H4 (cell line): ENCODE measurements at regions not wholly inside any gene's neighbourhood (a gene's known extent, or its start where the extent isn't known, plus 50 kb on each side); places are given as distances from the start of the nearest gene placed in this dataset.

ENCODE experiments used
- DNase-seq: peaks from one replicate; pipeline ENCODE4 v3.0.0-alpha.2; 2015; ENCODE audit warnings: low spot score

GRCh38 chr2:510839-511238 lies 166.4 kb downstream of the TMEM18 start:
- DNase-seq: no peak

- DNase-seq: no peak
Observed at GRCh38 chr2:509888-510287, 167.3 kb downstream of the TMEM18 start.

GRCh38 chr2:508121-508520 lies 169.1 kb downstream of the TMEM18 start:
- no peak for DNase-seq

GRCh38 chr2:506866-507265 lies 170.3 kb downstream of the TMEM18 start:
- no peak for DNase-seq

GRCh38 chr2:506451-506850 lies 170.8 kb downstream of the TMEM18 start:
- no peak for DNase-seq

DNA sequence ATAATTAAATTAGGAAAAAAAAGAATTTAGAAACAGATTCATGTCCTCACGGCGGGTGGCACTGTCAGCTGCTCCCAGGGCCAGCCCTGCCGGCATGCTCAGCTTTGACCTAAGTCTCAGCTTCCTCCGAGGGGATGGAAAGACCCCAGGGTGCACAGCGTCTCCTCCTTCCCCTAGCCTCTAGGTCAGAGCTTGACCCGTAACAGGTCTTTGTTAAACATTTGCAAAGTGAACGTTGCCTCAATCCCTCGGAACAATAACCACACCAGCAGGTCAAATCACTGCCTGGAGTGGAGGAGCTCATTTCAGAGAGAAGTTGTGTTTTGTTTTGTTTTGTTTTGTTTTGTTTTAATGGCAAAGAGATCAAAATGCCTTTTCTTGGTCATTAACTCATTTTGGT lies 171.3 kb downstream of the TMEM18 start:
- no peak for DNase-seq

DNA sequence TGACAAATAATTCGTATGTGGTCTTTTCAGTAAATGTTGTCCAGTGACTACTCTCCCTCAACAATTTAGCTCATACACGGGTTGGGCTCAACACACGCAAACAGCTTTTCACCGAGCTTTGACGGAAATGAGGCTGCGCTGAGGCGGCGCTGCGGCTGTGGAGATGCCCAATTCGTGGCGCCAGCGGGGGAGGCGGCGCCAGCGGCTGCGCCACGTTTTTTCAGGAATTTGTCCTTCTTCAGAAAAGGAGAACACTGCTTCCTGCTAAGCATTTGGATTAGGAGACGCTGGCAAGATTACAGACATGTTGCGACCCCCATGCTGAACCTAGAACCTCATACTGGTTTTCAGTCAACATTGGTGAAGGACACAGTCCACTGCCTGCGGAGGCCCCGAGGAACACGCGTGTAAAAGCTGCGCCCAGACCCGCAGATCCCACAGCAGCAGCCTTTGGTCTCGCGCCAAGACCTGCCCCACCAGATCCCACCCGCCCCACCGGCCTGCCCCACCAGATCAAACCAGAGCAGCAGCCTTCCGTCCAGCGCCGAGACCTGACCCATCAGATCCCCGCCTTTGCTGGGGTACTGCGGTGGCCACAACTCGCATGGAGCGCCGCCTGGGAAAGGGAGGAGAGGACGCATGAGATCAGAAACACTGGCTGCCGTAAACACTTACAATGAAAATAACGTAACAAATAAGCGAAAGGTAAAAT lies 173.8 kb downstream of the TMEM18 start:
- DNase-seq: no peak

DNA sequence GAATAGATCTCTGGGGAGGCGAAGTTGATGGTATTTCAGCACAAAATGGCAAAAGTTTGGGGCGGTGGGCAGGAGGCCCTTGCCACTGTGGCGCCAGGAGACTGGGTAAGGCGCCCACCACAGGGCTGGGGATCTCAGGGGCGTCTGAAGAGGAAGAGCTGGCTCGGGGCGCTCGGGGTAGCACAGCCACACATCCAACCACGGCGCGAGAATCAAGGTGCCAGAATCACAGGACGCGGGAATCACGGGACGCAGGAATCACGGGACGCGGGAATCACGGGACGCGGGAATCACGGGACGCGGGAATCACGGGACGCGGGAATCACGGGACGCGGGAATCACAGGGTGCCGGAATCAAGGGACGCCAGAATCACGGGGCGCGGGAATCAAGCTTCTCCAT lies 174.4 kb downstream of the TMEM18 start:
- DNase-seq: no peak

GRCh38 chr2:501667-502066 lies 175.5 kb downstream of the TMEM18 start:
- DNase-seq: no peak

GRCh38 chr2:501130-501529 lies 176.1 kb downstream of the TMEM18 start:
- DNase-seq: no peak

- no peak for DNase-seq
Observed at GRCh38 chr2:499726-500125, 177.5 kb downstream of the TMEM18 start.

DNA sequence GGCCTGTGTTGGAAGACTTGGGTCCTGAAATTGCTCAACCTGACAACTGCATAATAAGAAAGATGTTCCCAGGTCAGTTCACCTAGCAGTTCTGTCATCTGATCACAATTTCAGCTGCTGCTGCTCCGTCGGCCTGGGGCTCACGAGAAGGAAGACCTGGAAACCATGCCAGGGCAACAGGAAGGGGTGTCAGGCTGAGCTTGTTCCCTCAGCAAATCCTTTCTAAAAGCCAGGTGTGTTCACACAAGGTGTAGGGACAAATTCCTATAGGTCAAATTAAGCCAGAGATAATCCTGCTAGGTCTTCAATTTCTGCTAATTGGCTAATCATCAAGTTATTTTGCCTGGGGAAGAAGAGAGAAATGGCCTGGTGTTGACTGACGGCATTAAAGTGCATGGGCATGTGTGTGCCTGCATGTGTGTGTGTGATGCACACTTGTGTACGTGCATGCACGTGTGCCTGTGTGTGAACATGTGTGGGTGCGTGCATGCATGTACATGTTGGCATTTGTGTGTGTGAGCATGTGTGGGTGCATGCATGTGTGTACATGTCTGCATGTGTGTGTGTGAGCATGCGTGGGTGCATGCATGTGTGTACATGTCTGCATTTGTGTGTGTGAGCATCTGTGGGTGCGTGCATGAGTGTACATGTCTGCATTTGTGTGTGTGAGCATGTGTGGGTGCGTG lies 178.6 kb downstream of the TMEM18 start:
- DNase-seq: no peak

GRCh38 chr2:497770-498492 lies 179.3 kb downstream of the TMEM18 start:
- no peak for DNase-seq

DNA sequence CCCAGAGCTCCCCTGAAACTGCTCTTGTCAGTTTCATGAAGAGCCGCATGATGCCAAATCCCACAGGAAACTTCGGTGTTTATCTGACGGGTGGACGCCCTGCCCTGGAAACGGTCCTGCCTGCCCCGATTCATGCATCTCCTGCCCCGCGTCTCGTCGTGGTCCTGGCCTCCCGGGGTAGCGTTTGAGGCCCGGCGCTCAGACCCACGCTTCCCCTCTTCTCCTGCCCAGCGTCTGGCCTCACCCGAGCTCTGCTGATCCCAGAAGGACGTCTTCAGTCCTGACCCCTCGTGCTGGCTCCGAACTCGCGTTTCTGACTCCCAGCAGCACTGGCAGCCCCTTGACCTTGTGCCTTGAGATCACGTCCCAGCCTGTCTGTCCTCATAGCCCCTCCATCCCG lies 180.5 kb downstream of the TMEM18 start:
- no peak for DNase-seq

- no peak for DNase-seq
Observed at GRCh38 chr2:495745-496275, 181.4 kb downstream of the TMEM18 start.

- no peak for DNase-seq
Observed at GRCh38 chr2:494853-495252, 182.4 kb downstream of the TMEM18 start.

GRCh38 chr2:493228-493627 lies 184.0 kb downstream of the TMEM18 start:
- no peak for DNase-seq

- DNase-seq: no peak
Observed at GRCh38 chr2:492178-492577, 185.0 kb downstream of the TMEM18 start.

GRCh38 chr2:489838-490237 lies 187.4 kb downstream of the TMEM18 start:
- no peak for DNase-seq

GRCh38 chr2:489084-489483 lies 188.1 kb downstream of the TMEM18 start:
- no peak for DNase-seq

GRCh38 chr2:487186-488079 lies 189.8 kb downstream of the TMEM18 start:
- no peak for DNase-seq

DNA sequence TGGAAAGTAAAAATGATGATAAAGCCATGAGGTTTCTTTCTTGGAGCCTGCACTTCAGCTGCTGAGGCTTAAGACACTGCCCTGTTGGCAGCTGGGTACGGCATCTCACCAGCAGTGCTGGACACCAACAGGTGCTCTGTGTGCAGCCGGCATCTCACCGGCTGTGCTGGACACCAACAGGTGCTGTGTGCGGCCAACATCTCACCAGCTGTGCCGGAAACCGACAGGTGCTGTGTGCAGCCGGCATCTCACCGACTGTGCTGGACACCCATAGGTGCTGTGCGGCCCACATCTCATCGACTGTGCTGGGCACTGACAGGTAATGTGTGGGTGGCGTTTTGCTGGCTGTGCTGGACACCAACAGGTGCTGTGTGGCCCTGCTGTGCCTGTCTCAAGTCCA lies 190.8 kb downstream of the TMEM18 start:
- no peak for DNase-seq
